NCI-H2107 (cell line): ENCODE measurements at regions not wholly inside any gene's neighbourhood (a gene's known extent, or its start where the extent isn't known, plus 50 kb on each side); places are given as distances from the start of the nearest gene placed in this dataset.
"Not testable (repeated sequence)": the region's sequence is repeated elsewhere in the genome, so short reads cannot be mapped to it uniquely, and the experiment has no call there.

ENCODE experiments used
- DNase-seq: peaks from one replicate; lab custom pipeline; 2025; lab: John Stamatoyannopoulos, UW

GRCh38 chr11:28820296-28820989 lies 712.3 kb downstream of the METTL15 start:
- DNase-seq: no peak

- DNase-seq: no peak
Observed at GRCh38 chr11:28819741-28820140, 711.6 kb downstream of the METTL15 start.

GRCh38 chr11:28815110-28815509 lies 706.9 kb downstream of the METTL15 start:
- DNase-seq: no peak

- DNase-seq: no peak
Observed at GRCh38 chr11:28808771-28809170, 700.6 kb downstream of the METTL15 start.

- DNase-seq: no peak
Observed at GRCh38 chr11:28799316-28799715, 691.1 kb downstream of the METTL15 start.

GRCh38 chr11:28798286-28798685 lies 690.1 kb downstream of the METTL15 start:
- DNase-seq: no peak

- no peak for DNase-seq
Observed at GRCh38 chr11:28797536-28797935, 689.3 kb downstream of the METTL15 start.

- DNase-seq: no peak
Observed at GRCh38 chr11:28794405-28794804, 686.2 kb downstream of the METTL15 start.

GRCh38 chr11:28793282-28793738 lies 685.1 kb downstream of the METTL15 start:
- no peak for DNase-seq

- DNase-seq: no peak
Observed at GRCh38 chr11:28792856-28793255, 684.7 kb downstream of the METTL15 start.

GRCh38 chr11:28787897-28788296 lies 679.7 kb downstream of the METTL15 start:
- not testable (repeated sequence) for DNase-seq

- DNase-seq: no peak
Observed at GRCh38 chr11:28777126-28777525, 668.9 kb downstream of the METTL15 start.

- no peak for DNase-seq
Observed at GRCh38 chr11:28773606-28774005, 665.4 kb downstream of the METTL15 start.

- no peak for DNase-seq
Observed at GRCh38 chr11:28770806-28771205, 662.6 kb downstream of the METTL15 start.

GRCh38 chr11:28767574-28767973 lies 659.4 kb downstream of the METTL15 start:
- no peak for DNase-seq

GRCh38 chr11:28763876-28764275 lies 655.7 kb downstream of the METTL15 start:
- no peak for DNase-seq

- DNase-seq: no peak
Observed at GRCh38 chr11:28763151-28763550, 655.0 kb downstream of the METTL15 start.

GRCh38 chr11:28760676-28761390 lies 652.6 kb downstream of the METTL15 start:
- no peak for DNase-seq

- no peak for DNase-seq
Observed at GRCh38 chr11:28759311-28759710, 651.1 kb downstream of the METTL15 start.

GRCh38 chr11:28757725-28758515 lies 649.7 kb downstream of the METTL15 start:
- no peak for DNase-seq

GRCh38 chr11:28756977-28757376 lies 648.8 kb downstream of the METTL15 start:
- DNase-seq: no peak

- no peak for DNase-seq
Observed at GRCh38 chr11:28743061-28743550, 634.9 kb downstream of the METTL15 start.
